ENCODE measurements at regions not wholly inside any gene's neighbourhood (a gene's known extent, or its start where the extent isn't known, plus 50 kb on each side); places are given as distances from the start of the nearest gene placed in this dataset.
"Not testable (repeated sequence)": the region's sequence is repeated elsewhere in the genome, so short reads cannot be mapped to it uniquely, and the experiment has no call there.

- not testable (repeated sequence) for DNase-seq
These were observed 140.5 kb upstream of the ZNF322 start for GRCh38 chr6:26799903-26800633.

GRCh38 chr6:26803762-26804161 is 144.2 kb upstream of the ZNF322 start:
- not testable (repeated sequence) for DNase-seq

GRCh38 chr6:26811486-26812116 is 152.1 kb upstream of the ZNF322 start:
- DNase-seq = not testable (repeated sequence)

GRCh38 chr6:26818640-26819225 is 159.2 kb upstream of the ZNF322 start:
- not testable (repeated sequence) for DNase-seq

GRCh38 chr6:26827965-26828364 is 168.4 kb upstream of the ZNF322 start:
- not testable (repeated sequence) for DNase-seq

- DNase-seq = not testable (repeated sequence)
These were observed 169.9 kb upstream of the ZNF322 start for GRCh38 chr6:26829480-26829879.

- not testable (repeated sequence) for DNase-seq
These were observed 171.4 kb upstream of the ZNF322 start for GRCh38 chr6:26830992-26831391.

GRCh38 chr6:26835707-26836106 is 176.2 kb upstream of the ZNF322 start:
- DNase-seq = not testable (repeated sequence)

GRCh38 chr6:26836657-26837056 is 177.1 kb upstream of the ZNF322 start:
- not testable (repeated sequence) for DNase-seq

GRCh38 chr6:26844823-26845222 is 185.3 kb upstream of the ZNF322 start:
- DNase-seq = not testable (repeated sequence)

GRCh38 chr6:26857289-26857688 is 197.7 kb upstream of the ZNF322 start:
- not testable (repeated sequence) for DNase-seq

- DNase-seq = not testable (repeated sequence)
These were observed 199.7 kb upstream of the ZNF322 start for GRCh38 chr6:26859067-26859770.

- DNase-seq = not testable (repeated sequence)
These were observed 200.2 kb upstream of the ZNF322 start for GRCh38 chr6:26859771-26860163.

GRCh38 chr6:26861913-26862312 is 202.4 kb upstream of the ZNF322 start:
- DNase-seq = not testable (repeated sequence)

- DNase-seq = not testable (repeated sequence)
These were observed 204.1 kb upstream of the ZNF322 start for GRCh38 chr6:26863641-26864040.

GRCh38 chr6:26898785-26899184 is 239.2 kb upstream of the ZNF322 start:
- DNase-seq = not testable (repeated sequence)

- DNase-seq = not testable (repeated sequence)
These were observed 264.7 kb upstream of the ZNF322 start for GRCh38 chr6:26924206-26924605.

GRCh38 chr6:26928190-26928589 is 268.6 kb upstream of the ZNF322 start:
- not testable (repeated sequence) for DNase-seq

- DNase-seq = not testable (repeated sequence)
These were observed 277.7 kb upstream of the ZNF322 start for GRCh38 chr6:26937258-26937657.

GRCh38 chr6:26951211-26951610 is 291.7 kb upstream of the ZNF322 start:
- DNase-seq = not testable (repeated sequence)

- peak; percentile 80 for DNase-seq
These were observed 291.4 kb upstream of the PRSS16 start for GRCh38 chr6:26956078-26956600.

GRCh38 chr6:26956601-26957184 is 290.8 kb upstream of the PRSS16 start:
- DNase-seq = peak; percentile 74

Measured in hematopoietic multipotent progenitor cell treated with erythropoietin and hydrocortisone succinate and interleukin-3 and kit ligand, for 6 days (in vitro differentiated cells).